ENCODE measurements at regions not wholly inside any gene's neighbourhood (a gene's known extent, or its start where the extent isn't known, plus 50 kb on each side); places are given as distances from the start of the nearest gene placed in this dataset.

DNA sequence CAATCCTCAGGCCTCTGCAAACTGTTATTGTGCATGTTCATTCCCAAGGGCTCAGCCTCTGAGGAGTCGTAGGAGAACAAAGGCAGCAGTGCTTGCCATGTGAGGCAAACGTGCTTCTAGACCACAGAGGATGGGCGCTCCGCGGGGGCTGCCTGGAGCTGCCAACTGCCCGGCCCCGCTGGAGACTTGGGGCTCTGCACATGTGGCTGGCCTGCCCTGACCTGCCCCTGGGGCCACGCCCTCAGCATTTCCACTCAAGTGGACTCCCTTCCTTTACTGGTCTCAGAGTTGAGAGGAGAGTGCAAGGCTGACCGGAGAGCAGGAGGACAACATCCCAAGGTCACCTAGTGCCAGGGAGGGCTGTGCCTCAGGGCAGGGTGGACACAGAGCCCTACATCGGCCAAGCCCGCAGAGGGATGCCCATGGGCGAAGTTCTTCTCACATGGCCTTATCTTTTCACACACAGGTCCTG, 222.3 kb upstream of the ZNF32 start:
- H3K9me3 ChIP-seq (ENCODE audit: control insufficient read depth, low read depth, low read length), result no peaks in the 10 kb centered on the region
- no peak overlapping the region for H3K4me2 ChIP-seq (ENCODE audit: control insufficient read depth, extremely low read depth, insufficient read depth, low read depth, low read length)
- H3K27ac ChIP-seq (ENCODE audit: control insufficient read depth, insufficient read depth, low read length), result no peak overlapping the region
- H3K9ac ChIP-seq (ENCODE audit: control insufficient read depth, extremely low read depth, insufficient read depth, low read length), result no peak overlapping the region
- no peaks in the 10 kb centered on the region for H4K20me1 ChIP-seq (ENCODE audit: control insufficient read depth, extremely low read depth, insufficient read depth, low read length)
- dilution Hi-C loops (cut with MboI; ENCODE audit: extremely low pct_ligation_motif_present, low sequenced_read_pairs), result no loop called here
- DNase-seq (ENCODE audit: low read depth, low spot score) (no peak), FAIRE-seq (no peak)
- no peaks in the 10 kb centered on the region for H3K36me3 ChIP-seq (ENCODE audit: control insufficient read depth in 2 of 2, extremely low read depth in 1 of 2, insufficient read depth in 2 of 2, low read length in 2 of 2)
- no peak overlapping the region for H3K4me3 ChIP-seq (ENCODE audit: control insufficient read depth in 2 of 3, extremely low read depth in 1 of 3, insufficient read depth in 2 of 3, low read depth in 1 of 3, low read length in 3 of 3)
- H3K27me3 ChIP-seq (ENCODE audit: control insufficient read depth, extremely low read depth, insufficient read depth, low read length), result no peaks in the 10 kb centered on the region
- TF ChIP-seq EZH2 (IDR thresholded peaks at IDR 0.05; ENCODE audit: low read length), result no peak
- TF ChIP-seq, protein P1, sequence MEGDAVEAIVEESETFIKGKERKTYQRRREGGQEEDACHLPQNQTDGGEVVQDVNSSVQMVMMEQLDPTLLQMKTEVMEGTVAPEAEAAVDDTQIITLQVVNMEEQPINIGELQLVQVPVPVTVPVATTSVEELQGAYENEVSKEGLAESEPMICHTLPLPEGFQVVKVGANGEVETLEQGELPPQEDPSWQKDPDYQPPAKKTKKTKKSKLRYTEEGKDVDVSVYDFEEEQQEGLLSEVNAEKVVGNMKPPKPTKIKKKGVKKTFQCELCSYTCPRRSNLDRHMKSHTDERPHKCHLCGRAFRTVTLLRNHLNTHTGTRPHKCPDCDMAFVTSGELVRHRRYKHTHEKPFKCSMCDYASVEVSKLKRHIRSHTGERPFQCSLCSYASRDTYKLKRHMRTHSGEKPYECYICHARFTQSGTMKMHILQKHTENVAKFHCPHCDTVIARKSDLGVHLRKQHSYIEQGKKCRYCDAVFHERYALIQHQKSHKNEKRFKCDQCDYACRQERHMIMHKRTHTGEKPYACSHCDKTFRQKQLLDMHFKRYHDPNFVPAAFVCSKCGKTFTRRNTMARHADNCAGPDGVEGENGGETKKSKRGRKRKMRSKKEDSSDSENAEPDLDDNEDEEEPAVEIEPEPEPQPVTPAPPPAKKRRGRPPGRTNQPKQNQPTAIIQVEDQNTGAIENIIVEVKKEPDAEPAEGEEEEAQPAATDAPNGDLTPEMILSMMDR (optimal IDR thresholded peaks at IDR 0.05 in 1 of 3, IDR thresholded peaks at IDR 0.05 in 1 of 3, conservative IDR thresholded peaks at IDR 0.05 in 1 of 3; ENCODE audit: extremely low read depth in 1 of 3, insufficient read depth in 2 of 3, low read length in 3 of 3), result no peak
- no peaks in the 10 kb centered on the region for H3K9me1 ChIP-seq (ENCODE audit: control insufficient read depth, extremely low read depth, insufficient read depth, low read length)
- no peaks in the 10 kb centered on the region for H3K79me2 ChIP-seq (ENCODE audit: control insufficient read depth, insufficient read depth, low read length)
- no peaks in the 10 kb centered on the region for H3K4me1 ChIP-seq (ENCODE audit: control insufficient read depth, extremely low read depth, insufficient read depth, low read length)
- H2AFZ ChIP-seq (ENCODE audit: control insufficient read depth, low read length), result no peak overlapping the region

DNA sequence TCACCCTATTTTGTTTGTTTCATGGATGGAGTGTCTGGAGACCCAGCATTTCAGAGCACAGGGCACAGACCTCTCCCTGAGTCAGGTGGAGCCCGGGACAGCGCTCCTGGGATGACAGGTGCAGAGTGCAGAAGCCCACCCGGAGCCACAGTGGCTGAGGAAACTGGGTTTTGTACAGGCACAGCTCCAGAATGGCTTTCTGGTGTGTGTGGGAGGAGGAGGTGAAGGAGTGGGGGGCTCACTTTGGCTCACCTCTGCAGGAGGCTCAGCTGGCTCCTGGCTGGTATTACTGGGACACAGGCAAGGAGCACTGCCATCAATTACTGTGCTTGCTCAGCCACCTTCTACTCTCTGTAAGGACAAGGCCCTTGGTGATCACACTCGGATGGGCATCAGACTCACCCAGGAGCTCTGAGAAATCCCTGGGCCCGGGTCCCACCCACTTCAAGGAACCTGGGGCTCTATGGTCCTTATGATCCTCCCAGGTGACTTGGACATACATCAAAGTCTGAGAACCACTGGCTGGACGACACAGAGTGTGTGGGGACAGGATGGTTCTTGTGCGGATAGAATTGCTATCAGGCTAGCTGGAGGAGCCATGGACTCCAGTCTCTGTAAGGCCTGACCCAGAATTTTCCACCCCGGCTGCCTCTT, 221.1 kb upstream of the ZNF32 start:
- H2AFZ ChIP-seq (ENCODE audit: control insufficient read depth, low read length), result no peak overlapping the region
- H3K79me2 ChIP-seq (ENCODE audit: control insufficient read depth, insufficient read depth, low read length), result no peaks in the 10 kb centered on the region
- H3K9ac ChIP-seq (ENCODE audit: control insufficient read depth, extremely low read depth, insufficient read depth, low read length), result no peak overlapping the region
- TF ChIP-seq EZH2 (IDR thresholded peaks at IDR 0.05; ENCODE audit: low read length), result no peak
- TF ChIP-seq, protein P1 (optimal IDR thresholded peaks at IDR 0.05 in 1 of 3, IDR thresholded peaks at IDR 0.05 in 1 of 3, conservative IDR thresholded peaks at IDR 0.05 in 1 of 3; ENCODE audit: extremely low read depth in 1 of 3, insufficient read depth in 2 of 3, low read length in 3 of 3), result no peak
- H3K27ac ChIP-seq (ENCODE audit: control insufficient read depth, insufficient read depth, low read length), result no peak overlapping the region
- H4K20me1 ChIP-seq (ENCODE audit: control insufficient read depth, extremely low read depth, insufficient read depth, low read length), result no peaks in the 10 kb centered on the region
- H3K9me1 ChIP-seq (ENCODE audit: control insufficient read depth, extremely low read depth, insufficient read depth, low read length), result no peaks in the 10 kb centered on the region
- H3K4me1 ChIP-seq (ENCODE audit: control insufficient read depth, extremely low read depth, insufficient read depth, low read length), result no peaks in the 10 kb centered on the region
- no peaks in the 10 kb centered on the region for H3K27me3 ChIP-seq (ENCODE audit: control insufficient read depth, extremely low read depth, insufficient read depth, low read length)
- no peak overlapping the region for H3K4me3 ChIP-seq (ENCODE audit: control insufficient read depth in 2 of 3, extremely low read depth in 1 of 3, insufficient read depth in 2 of 3, low read depth in 1 of 3, low read length in 3 of 3)
- no peak overlapping the region for H3K4me2 ChIP-seq (ENCODE audit: control insufficient read depth, extremely low read depth, insufficient read depth, low read depth, low read length)
- H3K9me3 ChIP-seq (ENCODE audit: control insufficient read depth, low read depth, low read length), result no peaks in the 10 kb centered on the region
- H3K36me3 ChIP-seq (ENCODE audit: control insufficient read depth in 2 of 2, extremely low read depth in 1 of 2, insufficient read depth in 2 of 2, low read length in 2 of 2), result no peaks in the 10 kb centered on the region
- no peak for DNase-seq (ENCODE audit: low read depth, low spot score)
- FAIRE-seq, result no peak
- dilution Hi-C loops (cut with MboI; ENCODE audit: extremely low pct_ligation_motif_present, low sequenced_read_pairs), result no loop called here
